Lower leg skin (tissue), 3 donors: ENCODE measurements at regions not wholly inside any gene's neighbourhood (a gene's known extent, or its start where the extent isn't known, plus 50 kb on each side); places are given as distances from the start of the nearest gene placed in this dataset.

ENCODE experiments used
- POLR2A ChIP-seq, 2 donors: fragments of 450-650 bp; IDR thresholded peaks; one replicate each; pipeline ENCODE4 v1.6.1; 2016 to 2017; ENCODE audit warnings: antibody characterized with exemption in 2 of 2, mild to moderate bottlenecking in 1 of 2, moderate library complexity in 1 of 2
- TF ChIP-seq, protein P1 (sequence below), 3 donors: fragments of 450-650 bp; IDR thresholded peaks; one replicate each; pipeline ENCODE4 v1.5.1; 2016; ENCODE audit warnings: antibody characterized with exemption in 3 of 3, mild to moderate bottlenecking in 3 of 3, moderate library complexity in 2 of 3

DNA sequence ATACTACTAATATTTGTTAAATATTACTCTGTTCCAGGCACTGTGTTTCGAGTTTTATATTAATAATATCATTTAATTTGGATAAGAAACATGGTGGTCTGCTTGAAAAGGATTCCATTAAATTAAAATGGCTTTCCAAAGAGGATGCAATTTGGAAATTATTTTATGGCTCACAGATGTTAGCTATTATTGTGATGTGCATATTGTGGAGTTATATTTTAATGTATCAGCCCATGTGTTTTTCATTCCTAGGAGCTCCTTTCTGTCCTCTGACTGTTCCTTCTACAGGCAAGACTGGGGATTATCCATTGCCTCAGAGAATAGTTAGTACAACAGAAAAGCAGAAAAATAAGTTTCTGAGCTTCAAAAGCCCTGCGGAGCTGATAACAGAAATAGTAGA, 376.7 kb upstream of the PDZRN3 start:
- TF ChIP-seq, protein P1, sequence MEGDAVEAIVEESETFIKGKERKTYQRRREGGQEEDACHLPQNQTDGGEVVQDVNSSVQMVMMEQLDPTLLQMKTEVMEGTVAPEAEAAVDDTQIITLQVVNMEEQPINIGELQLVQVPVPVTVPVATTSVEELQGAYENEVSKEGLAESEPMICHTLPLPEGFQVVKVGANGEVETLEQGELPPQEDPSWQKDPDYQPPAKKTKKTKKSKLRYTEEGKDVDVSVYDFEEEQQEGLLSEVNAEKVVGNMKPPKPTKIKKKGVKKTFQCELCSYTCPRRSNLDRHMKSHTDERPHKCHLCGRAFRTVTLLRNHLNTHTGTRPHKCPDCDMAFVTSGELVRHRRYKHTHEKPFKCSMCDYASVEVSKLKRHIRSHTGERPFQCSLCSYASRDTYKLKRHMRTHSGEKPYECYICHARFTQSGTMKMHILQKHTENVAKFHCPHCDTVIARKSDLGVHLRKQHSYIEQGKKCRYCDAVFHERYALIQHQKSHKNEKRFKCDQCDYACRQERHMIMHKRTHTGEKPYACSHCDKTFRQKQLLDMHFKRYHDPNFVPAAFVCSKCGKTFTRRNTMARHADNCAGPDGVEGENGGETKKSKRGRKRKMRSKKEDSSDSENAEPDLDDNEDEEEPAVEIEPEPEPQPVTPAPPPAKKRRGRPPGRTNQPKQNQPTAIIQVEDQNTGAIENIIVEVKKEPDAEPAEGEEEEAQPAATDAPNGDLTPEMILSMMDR (IDR thresholded peaks at IDR 0.05), result no peak
- no peak for TF ChIP-seq POLR2A (IDR thresholded peaks at IDR 0.05)
